DOHH2 (cell line): ENCODE measurements at regions not wholly inside any gene's neighbourhood (a gene's known extent, or its start where the extent isn't known, plus 50 kb on each side); places are given as distances from the start of the nearest gene placed in this dataset.

Experiments
- EZH2phosphoT487 ChIP-seq: fragments of 200-600 bp; sonication (generic); IDR thresholded peaks from 2 replicates; pipeline ENCODE4 v1.6.1; 2017; ENCODE audit warnings: borderline replicate concordance, mild to moderate bottlenecking, antibody characterized with exemption, low read length, moderate library complexity, mixed read lengths
- TF ChIP-seq, protein P1 (sequence below): fragments of 200-600 bp; sonication (generic); IDR thresholded peaks from one replicate; pipeline ENCODE4 v1.5.1; 2014; ENCODE audit warnings: antibody characterized with exemption, mild to moderate bottlenecking, low read depth, low read length; ENCODE audit not compliant: poor library complexity, severe bottlenecking

DNA sequence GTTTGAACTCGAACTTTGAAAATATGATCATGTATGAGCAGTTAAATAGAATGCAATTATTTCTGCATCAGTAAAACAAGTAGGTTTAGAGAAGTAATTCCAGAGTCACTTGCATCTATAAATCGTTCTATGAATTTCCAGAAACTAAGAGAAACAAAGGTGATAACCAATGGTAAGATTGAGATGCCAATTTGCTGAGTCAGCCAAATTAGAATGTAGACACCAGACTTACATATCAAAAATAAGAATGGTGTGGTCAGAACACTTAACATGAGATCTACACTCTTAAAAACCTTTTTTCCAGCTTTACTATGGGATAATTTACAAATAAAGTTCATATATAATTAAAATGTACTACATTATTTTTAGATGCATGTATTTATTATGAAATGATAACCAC is 1435.9 kb downstream of the OTOL1 start:
- TF ChIP-seq, protein P1, sequence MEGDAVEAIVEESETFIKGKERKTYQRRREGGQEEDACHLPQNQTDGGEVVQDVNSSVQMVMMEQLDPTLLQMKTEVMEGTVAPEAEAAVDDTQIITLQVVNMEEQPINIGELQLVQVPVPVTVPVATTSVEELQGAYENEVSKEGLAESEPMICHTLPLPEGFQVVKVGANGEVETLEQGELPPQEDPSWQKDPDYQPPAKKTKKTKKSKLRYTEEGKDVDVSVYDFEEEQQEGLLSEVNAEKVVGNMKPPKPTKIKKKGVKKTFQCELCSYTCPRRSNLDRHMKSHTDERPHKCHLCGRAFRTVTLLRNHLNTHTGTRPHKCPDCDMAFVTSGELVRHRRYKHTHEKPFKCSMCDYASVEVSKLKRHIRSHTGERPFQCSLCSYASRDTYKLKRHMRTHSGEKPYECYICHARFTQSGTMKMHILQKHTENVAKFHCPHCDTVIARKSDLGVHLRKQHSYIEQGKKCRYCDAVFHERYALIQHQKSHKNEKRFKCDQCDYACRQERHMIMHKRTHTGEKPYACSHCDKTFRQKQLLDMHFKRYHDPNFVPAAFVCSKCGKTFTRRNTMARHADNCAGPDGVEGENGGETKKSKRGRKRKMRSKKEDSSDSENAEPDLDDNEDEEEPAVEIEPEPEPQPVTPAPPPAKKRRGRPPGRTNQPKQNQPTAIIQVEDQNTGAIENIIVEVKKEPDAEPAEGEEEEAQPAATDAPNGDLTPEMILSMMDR: no peak
- no peak for TF ChIP-seq EZH2phosphoT487
